Activated CD4-positive, alpha-beta T cell treated with anti-CD3 and anti-CD28 coated beads for 1 hour (primary cell): ENCODE measurements at regions not wholly inside any gene's neighbourhood (a gene's known extent, or its start where the extent isn't known, plus 50 kb on each side); places are given as distances from the start of the nearest gene placed in this dataset.
"Not testable (repeated sequence)": the region's sequence is repeated elsewhere in the genome, so short reads cannot be mapped to it uniquely, and the experiment has no call there.

ENCODE experiments used
- DNase-seq: peaks from one replicate; pipeline ENCODE4 v3.0.0-alpha.2; 2020

DNA sequence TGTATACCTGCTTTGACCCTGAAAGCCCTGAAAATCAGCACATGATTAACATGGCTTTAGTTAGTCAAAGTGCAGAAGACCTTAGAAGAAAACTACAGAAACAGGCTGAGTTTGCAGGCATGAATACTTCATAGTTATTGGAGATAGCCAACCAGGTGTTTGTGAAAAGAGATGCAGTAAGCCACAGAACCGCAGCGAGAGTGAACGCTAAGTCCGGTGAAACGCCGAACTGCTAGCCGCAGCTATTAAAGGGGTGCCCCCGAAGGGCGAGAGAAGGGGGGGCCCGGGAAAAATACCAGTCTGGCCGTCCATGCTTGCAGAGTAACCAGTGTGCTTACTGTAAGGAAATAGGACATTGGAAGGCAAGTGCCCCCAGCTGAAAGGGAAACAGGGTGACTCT, 784.0 kb upstream of the TMEM132C start:
- no peak for DNase-seq

- DNase-seq = no peak
These were observed 781.4 kb upstream of the TMEM132C start for GRCh38 chr12:127485528-127485927.

DNA sequence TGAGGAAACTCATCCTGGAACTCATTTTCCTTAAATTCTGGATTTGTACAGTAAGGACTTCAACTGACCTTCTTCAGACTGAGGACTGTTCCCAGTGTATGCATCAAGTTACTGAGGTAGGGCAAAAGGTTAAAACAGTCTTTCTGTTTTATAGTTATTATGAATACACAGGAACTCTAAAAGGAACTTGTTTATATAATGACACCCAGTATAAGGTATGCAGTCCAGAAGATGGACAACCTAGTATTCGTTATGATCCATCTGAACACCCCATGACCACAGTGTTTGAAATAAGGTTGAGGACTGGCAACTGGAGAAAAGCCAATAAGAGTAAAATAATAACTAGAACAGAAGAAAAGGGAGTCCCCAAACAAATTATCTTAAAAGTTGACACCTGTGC, 779.9 kb upstream of the TMEM132C start:
- DNase-seq = no peak

DNA sequence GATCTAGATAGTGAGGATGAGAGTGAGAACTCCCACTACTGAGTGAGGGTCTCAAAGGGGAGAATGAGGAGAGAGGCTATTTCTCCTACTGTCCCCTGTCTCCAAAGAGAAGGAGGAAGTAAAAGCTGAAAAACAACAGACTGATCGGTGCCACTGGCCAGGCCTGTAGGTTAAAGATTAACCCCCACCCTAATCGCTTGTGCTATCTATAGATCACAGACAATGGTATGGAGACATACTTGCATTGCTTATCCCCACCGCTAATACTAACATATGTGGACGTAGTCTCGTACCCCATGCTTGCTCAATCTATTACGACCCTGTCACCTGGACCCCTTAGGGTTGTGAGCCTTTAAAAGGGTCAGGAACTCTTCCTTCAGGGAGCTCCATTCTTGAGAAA, 777.9 kb upstream of the TMEM132C start:
- DNase-seq = no peak

DNA sequence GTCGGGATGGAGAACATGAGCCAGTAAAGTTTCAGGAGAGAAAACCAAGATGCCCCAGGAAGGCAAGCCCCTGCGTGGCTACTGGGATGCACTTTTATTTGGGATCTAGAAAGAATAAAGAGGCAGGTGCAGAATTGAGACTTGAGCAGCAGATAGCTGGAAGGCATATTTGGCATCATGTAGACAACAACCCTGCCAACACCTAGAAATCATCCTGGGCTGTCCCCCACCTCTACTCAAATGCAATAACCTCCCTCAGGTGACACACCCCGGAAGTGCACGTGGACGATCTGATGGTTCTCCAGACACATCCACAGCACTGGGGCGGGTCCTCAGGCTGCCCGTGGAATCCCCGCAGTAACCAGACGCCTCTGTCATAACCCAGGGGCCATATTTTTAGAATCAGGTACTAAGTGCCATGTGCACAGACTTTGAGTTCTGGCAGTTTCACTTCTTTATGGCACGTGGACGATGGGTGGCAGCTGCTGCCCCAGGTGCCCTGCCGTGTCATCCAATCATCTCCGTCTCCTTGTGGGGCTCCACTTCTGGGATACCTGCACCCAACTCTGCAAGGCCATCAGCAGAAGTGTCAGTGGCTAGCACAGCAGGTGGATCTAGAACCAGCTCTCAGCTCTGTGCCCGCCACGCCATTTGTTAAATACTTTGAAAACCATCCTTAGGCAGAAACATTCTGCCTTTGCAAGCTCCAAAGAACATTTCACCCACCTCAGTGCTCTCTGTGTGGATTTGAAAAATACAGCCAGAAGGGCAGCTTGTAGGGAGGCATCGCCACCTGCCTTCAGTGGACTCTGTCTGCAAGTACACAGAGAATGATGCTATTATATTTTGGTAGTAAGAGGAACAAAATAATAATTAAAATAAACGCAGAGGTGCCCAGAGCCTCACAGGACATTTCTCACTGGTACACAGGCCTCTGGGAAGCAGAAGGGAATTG, 771.7 kb upstream of the TMEM132C start:
- DNase-seq = no peak

GRCh38 chr12:127496255-127496654, 770.7 kb upstream of the TMEM132C start:
- DNase-seq = no peak

GRCh38 chr12:127500512-127501035, 766.4 kb upstream of the TMEM132C start:
- no peak for DNase-seq

DNA sequence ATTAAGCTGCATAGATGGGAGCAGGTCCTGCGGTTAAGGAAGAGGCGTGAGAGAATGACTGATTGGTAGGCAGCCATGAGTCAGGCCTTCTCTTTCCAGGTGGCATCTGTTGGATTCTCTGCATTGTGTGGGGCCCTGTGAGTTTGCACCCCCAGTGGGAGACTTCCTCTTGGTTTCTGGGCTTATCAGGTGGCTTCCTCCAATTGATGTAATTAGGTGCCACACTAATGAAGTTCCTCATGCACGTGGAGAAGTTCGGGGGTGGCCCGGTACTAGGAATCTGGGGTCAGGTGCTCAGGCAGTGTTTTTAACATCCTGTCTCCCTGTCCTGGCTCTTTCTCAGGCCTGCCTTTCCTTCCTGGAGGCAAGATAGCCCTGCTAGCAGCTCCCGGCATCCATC, 765.1 kb upstream of the TMEM132C start:
- no peak for DNase-seq

- DNase-seq = no peak
These were observed 763.7 kb upstream of the TMEM132C start for GRCh38 chr12:127503246-127503645.

GRCh38 chr12:127503996-127504395, 763.0 kb upstream of the TMEM132C start:
- not testable (repeated sequence) for DNase-seq

DNA sequence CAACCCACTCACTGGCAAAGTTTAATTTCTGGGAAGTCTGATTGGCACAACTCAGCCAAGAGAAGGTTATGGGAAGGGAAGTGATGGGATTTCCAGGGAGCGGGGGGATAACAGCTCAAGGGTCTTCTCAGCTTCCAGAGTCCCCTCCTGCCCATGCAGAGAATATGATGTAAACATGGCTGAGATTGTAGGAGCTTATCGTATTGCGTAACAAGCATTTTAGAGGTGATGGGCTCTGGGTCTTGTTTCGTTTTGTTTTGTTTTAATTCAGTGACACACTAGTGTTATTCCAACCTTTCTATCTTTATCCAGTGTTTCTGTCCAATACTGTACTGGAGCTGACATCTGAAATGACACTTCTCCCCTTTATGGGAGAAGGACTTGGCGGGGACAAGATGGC, 762.1 kb upstream of the TMEM132C start:
- no peak for DNase-seq

DNA sequence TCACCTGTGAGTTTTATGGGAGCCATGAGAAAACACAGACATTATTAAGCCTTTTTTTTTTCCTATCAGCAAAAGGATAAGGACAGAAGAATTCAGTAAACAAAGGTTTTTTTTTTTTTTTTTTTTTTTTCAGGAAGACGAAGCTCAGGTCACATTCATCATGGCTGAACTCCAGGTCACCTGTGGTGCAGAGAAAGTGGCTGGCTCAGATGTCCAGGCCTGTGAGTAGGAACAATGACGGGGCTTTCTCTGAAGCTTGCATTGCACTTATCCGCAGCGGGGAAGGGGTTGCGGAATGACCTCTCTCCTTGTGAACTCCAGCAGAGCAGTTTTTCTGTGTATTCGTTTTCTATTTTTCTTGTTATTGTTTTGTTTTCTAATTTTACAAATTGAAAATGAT, 759.6 kb upstream of the TMEM132C start:
- no peak for DNase-seq

DNA sequence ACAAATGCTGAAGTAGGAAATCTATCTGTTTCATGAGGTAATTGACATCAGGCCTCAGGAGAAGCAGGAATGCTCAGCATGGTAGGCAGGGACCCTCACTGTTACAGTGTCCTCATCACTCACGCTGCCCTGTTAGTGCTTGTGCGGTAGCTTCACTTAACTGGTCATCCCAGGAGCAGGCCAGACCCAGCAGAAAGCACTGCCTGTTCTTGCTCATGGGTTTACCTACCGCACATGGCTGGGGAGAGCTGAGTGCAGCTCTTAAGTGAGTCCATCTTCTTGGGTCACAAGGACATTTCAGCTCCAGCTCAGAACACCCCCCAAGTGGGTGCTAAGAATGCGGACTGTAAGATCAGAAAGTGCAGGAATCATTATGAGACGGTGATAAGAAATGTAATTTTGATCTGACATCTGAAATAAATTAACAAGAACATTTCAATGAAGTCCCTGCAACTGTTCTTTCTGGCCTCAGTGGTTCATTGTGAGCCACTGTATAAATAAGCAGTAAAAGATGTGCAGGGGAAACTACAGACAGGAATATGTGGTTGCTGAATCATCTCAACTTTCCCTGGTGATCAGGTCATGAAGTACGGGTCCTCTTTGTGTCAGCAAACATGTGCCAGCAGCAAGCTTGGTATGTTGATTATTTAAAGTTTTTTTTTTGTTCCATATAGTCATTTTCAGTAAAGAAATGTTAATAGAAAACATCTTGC, 757.7 kb upstream of the TMEM132C start:
- no peak for DNase-seq

- no peak for DNase-seq
These were observed 751.0 kb upstream of the TMEM132C start for GRCh38 chr12:127515941-127516340.

- DNase-seq = no peak
These were observed 750.5 kb upstream of the TMEM132C start for GRCh38 chr12:127516467-127516866.

DNA sequence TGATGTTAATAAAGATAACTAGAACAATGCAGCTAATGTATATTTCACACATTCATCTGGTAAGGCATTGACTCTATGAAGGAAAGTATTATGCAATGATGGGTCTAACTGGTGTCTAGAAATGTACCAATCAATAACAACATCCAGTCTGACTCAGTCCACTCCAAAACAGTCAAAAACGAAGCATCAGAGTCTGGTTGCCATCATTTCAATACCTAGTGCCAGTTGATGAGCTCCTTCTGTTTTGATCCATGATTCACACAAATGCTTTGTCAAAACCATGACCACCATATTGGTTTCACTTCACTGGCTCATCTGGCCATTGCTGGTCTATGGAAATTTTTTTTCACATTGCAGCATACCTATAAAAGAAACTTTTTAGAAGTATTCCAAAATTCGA, 747.2 kb upstream of the TMEM132C start:
- no peak for DNase-seq

DNA sequence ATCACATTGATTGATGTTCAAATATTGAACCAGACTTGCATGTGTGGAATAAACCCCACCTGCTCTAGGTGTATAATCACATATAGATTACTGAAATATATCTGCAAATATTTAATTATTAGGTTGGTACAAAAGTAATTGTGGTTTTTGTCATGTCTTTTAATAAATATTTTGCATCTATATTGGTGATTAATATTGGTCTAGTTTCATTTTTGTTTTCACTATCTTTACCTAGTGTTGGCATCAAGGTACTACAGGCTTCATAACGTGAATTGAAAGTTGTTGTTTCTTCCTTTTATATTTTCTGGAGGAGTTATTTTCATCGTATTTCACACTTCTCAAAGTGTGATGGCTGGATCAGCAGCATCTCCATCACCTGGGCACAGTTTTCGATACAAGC, 740.0 kb upstream of the TMEM132C start:
- no peak for DNase-seq

DNA sequence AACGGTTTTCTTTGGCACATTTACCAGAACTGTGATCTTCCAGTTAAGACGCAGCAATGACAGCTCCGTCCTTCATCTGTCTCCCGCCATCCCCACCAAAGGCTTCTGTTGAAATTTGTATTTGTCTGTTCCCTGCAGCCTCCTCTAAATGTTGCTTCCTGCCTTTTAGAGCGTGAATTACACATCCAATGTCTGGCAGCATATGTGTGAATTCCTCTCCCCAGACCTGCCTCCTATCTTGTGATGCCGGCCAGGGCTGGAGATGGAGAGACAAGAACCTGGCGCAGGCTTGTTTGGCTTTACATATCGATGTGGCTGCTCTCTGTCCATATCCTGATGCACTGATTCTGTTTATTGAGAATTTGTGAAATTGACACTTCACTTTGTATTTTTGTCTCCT, 738.4 kb upstream of the TMEM132C start:
- DNase-seq = no peak

GRCh38 chr12:127531542-127531941, 735.4 kb upstream of the TMEM132C start:
- no peak for DNase-seq

- no peak for DNase-seq
These were observed 733.6 kb upstream of the TMEM132C start for GRCh38 chr12:127533353-127533752.

DNA sequence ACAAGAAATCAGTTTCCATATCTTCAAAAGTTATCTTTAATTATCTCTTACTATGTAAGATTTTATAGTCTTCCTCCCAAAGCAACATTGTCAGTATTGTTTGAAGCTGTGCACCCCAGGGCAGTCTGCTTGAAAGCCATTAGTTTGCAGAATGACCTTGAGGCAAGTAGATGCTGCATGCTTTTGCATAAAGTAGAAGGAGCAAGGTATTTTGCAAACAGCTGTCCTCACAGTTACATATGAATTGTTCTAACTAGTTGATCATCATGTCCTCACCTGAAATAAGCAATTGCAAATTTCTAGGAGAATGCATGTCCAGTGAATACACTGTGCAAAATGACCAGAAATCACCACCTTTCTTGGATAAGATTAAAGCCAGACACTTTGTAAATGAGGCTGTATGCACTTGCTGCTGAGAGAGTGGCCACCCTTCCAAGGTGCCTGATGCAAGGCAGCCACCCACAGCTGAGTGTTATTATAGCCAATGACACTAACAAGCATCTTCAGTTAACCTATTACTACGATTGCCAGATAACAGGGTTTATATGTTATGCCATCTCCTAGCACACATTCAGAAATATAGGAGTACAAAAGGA, 730.0 kb upstream of the TMEM132C start:
- DNase-seq = no peak

GRCh38 chr12:127538316-127538715, 728.7 kb upstream of the TMEM132C start:
- no peak for DNase-seq

GRCh38 chr12:127539226-127539858, 727.6 kb upstream of the TMEM132C start:
- no peak for DNase-seq
